ENCODE measurements at regions not wholly inside any gene's neighbourhood (a gene's known extent, or its start where the extent isn't known, plus 50 kb on each side); places are given as distances from the start of the nearest gene placed in this dataset.

- no peak for TF ChIP-seq CTCF (IDR thresholded peaks at IDR 0.05)
- no peak for TF ChIP-seq POLR2AphosphoS5 (IDR thresholded peaks at IDR 0.05)
- TF ChIP-seq EP300 (IDR thresholded peaks at IDR 0.05): no peak
- Histone ChIP-seq H3K9me3 (no peaks in the 10 kb centered on the region), H3K4me3 (no peak overlapping the region), H3K36me3 (no peaks in the 10 kb centered on the region), H3K27me3 (no peaks in the 10 kb centered on the region), H3K27ac (replicated peaks in 1 of 4) (no peak overlapping the region), H3K4me1 (peaks cover 5 to 26% (median 20%) of the 10 kb centered on the region in 4 donors)
- DNase-seq (ENCODE audit: extremely low spot score): no peak
- intact Hi-C loops (cut with DNase I): no loop called here
- WGBS: 83% methylated on average over 5 of the region's 5 CpGs
These were observed 60.9 kb upstream of the JDP2 start for GRCh38 chr14:75366963-75367362.

GRCh38 chr14:75368333-75368732 lies 59.5 kb upstream of the JDP2 start:
- TF ChIP-seq CTCF (IDR thresholded peaks at IDR 0.05): no peak
- TF ChIP-seq EP300 (IDR thresholded peaks at IDR 0.05): no peak
- TF ChIP-seq POLR2AphosphoS5 (IDR thresholded peaks at IDR 0.05): no peak
- no peak for TF ChIP-seq POLR2A (IDR thresholded peaks at IDR 0.05; ENCODE audit: low read depth)
- H3K27me3 ChIP-seq: no peaks in the 10 kb centered on the region
- no peaks in the 10 kb centered on the region for H3K9me3 ChIP-seq
- no peak overlapping the region for H3K4me3 ChIP-seq
- 92% methylated on average over 1 of the region's 1 CpG for WGBS
- peak; percentile 57 for DNase-seq (ENCODE audit: extremely low spot score)
- intact Hi-C loops (cut with DNase I): no loop called here
- peaks cover 4 to 19% (median 12%) of the 10 kb centered on the region in 4 donors for H3K4me1 ChIP-seq
- no peaks in the 10 kb centered on the region for H3K36me3 ChIP-seq
- no peak overlapping the region for H3K27ac ChIP-seq (replicated peaks in 1 of 4)

GRCh38 chr14:75369506-75369905 lies 58.3 kb upstream of the JDP2 start:
- intact Hi-C loops (cut with DNase I): no loop called here
- Histone ChIP-seq H3K27me3 (no peaks in the 10 kb centered on the region), H3K4me3 (no peak overlapping the region), H3K4me1 (peaks cover 0 to 7% (median 5%) of the 10 kb centered on the region in 4 donors), H3K9me3 (no peaks in the 10 kb centered on the region), H3K27ac (replicated peaks in 1 of 4) (no peak overlapping the region), H3K36me3 (no peaks in the 10 kb centered on the region)
- 92% methylated on average over 1 of the region's 1 CpG for WGBS
- TF ChIP-seq POLR2AphosphoS5 (IDR thresholded peaks at IDR 0.05): no peak
- TF ChIP-seq POLR2A (IDR thresholded peaks at IDR 0.05; ENCODE audit: low read depth): no peak
- TF ChIP-seq EP300 (IDR thresholded peaks at IDR 0.05): no peak
- TF ChIP-seq CTCF (IDR thresholded peaks at IDR 0.05): no peak
- peak; percentile 50 for DNase-seq (ENCODE audit: extremely low spot score)

- H3K9me3 ChIP-seq: no peaks in the 10 kb centered on the region
- H3K27me3 ChIP-seq: no peaks in the 10 kb centered on the region
- H3K36me3 ChIP-seq: no peaks in the 10 kb centered on the region
- H3K4me1 ChIP-seq: peaks cover 0 to 7% (median 5%) of the 10 kb centered on the region in 4 donors
- H3K4me3 ChIP-seq: no peak overlapping the region
- intact Hi-C loops (cut with DNase I): no loop called here
- no peak for DNase-seq (ENCODE audit: extremely low spot score)
- TF ChIP-seq EP300 (IDR thresholded peaks at IDR 0.05): no peak
- TF ChIP-seq CTCF (IDR thresholded peaks at IDR 0.05): no peak
- TF ChIP-seq POLR2A (IDR thresholded peaks at IDR 0.05; ENCODE audit: low read depth): no peak
- TF ChIP-seq POLR2AphosphoS5 (IDR thresholded peaks at IDR 0.05): no peak
- WGBS: 95% methylated on average over 2 of the region's 2 CpGs
- H3K27ac ChIP-seq (replicated peaks in 1 of 4): no peak overlapping the region
These were observed 57.2 kb upstream of the JDP2 start for GRCh38 chr14:75370416-75371205.

DNA sequence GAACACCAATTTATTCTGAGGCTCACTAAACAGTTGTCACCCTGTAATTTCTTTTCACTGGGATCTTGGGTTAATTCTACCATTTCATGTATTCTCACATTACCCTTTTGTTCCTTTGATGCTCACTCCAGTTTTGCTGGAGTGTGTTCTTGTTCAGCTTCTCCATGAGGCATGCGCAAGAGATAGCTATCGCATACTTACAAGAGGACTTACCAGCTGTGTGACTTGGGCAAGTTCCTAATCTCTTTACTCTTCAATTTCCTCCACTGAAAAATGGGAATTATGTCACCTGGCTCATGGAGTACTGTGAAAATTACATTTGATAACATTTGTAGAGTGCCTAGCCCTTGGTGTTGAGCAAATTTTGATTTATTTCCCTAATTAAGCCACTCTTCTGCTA lies 56.5 kb upstream of the JDP2 start:
- 100% methylated on average over 2 of the region's 2 CpGs for WGBS
- no peaks in the 10 kb centered on the region for H3K36me3 ChIP-seq
- DNase-seq (ENCODE audit: extremely low spot score): peak; percentile 31
- peaks cover 0 to 7% (median 5%) of the 10 kb centered on the region in 4 donors for H3K4me1 ChIP-seq
- no peaks in the 10 kb centered on the region for H3K9me3 ChIP-seq
- H3K27me3 ChIP-seq: no peaks in the 10 kb centered on the region
- H3K27ac ChIP-seq (replicated peaks in 1 of 4): no peak overlapping the region
- intact Hi-C loops (cut with DNase I): no loop called here
- H3K4me3 ChIP-seq: no peak overlapping the region
- TF ChIP-seq POLR2AphosphoS5 (IDR thresholded peaks at IDR 0.05) (no peak), EP300 (IDR thresholded peaks at IDR 0.05) (no peak), POLR2A (IDR thresholded peaks at IDR 0.05; ENCODE audit: low read depth) (no peak), CTCF (IDR thresholded peaks at IDR 0.05) (no peak)

Data from esophagus muscularis mucosa (tissue), 4 donors.